Natural killer cell (primary cell): ENCODE measurements at regions not wholly inside any gene's neighbourhood (a gene's known extent, or its start where the extent isn't known, plus 50 kb on each side); places are given as distances from the start of the nearest gene placed in this dataset.

Experiments
- ATAC-seq, 3 donors: fragments of 150-1000 bp in 2 of 3; fragments of 200-7000 bp in 1 of 3; cut with Tn5 transposase; 1 replicate in 1 of 3; 2 replicates in 2 of 3; pipeline ENCODE4 v1.10.0; 2021; ENCODE audit warnings: mild to moderate bottlenecking in 2 of 3, moderate library complexity in 2 of 3
- DNase-seq, 2 donors: peaks; one replicate each; pipeline versions ENCODE4 v3.0.0 to v3.0.0-alpha.2; 2013 to 2021; ENCODE audit warnings: mixed read lengths in 1 of 2
- H3K27ac ChIP-seq: one replicate; pipeline ENCODE4 v1.5.1; 2013; ENCODE audit warnings: mild to moderate bottlenecking, low read length
- H3K27me3 ChIP-seq: one replicate; pipeline ENCODE4 v1.6.1; 2013; ENCODE audit warnings: low read length; ENCODE audit not compliant: control insufficient read depth, insufficient read depth
- H3K36me3 ChIP-seq: one replicate; pipeline ENCODE4 v1.6.1; 2013; ENCODE audit warnings: low read length; ENCODE audit not compliant: control insufficient read depth, insufficient read depth
- H3K4me1 ChIP-seq: one replicate; pipeline ENCODE4 v1.6.1; 2013; ENCODE audit warnings: low read length; ENCODE audit not compliant: control insufficient read depth, insufficient read depth
- H3K4me3 ChIP-seq: one replicate; pipeline ENCODE4 v1.5.1; 2013; ENCODE audit warnings: low read length
- H3K9me3 ChIP-seq: one replicate; pipeline ENCODE4 v1.6.1; 2013; ENCODE audit warnings: low read length; ENCODE audit not compliant: control insufficient read depth, insufficient read depth
- H3K27ac Mint-ChIP-seq, 2 donors: one replicate each; pipeline ENCODE4 v1.8.0; 2022; ENCODE audit warnings: mild to moderate bottlenecking in 2 of 2, mixed read lengths in 2 of 2, moderate library complexity in 1 of 2
- H3K27me3 Mint-ChIP-seq, 2 donors: one replicate each; pipeline ENCODE4 v1.8.0; 2022; ENCODE audit warnings: low read depth in 2 of 2, mixed read lengths in 2 of 2
- H3K36me3 Mint-ChIP-seq: one replicate; pipeline ENCODE4 v1.8.0; 2022; ENCODE audit warnings: mixed read lengths
- H3K4me1 Mint-ChIP-seq, 2 donors: one replicate each; pipeline ENCODE4 v1.8.0; 2022; ENCODE audit warnings: mixed read lengths in 2 of 2
- H3K4me3 Mint-ChIP-seq: one replicate; pipeline ENCODE4 v1.8.0; 2022; ENCODE audit warnings: mild to moderate bottlenecking, moderate library complexity, mixed read lengths
- H3K9me3 Mint-ChIP-seq, 2 donors: one replicate each; pipeline ENCODE4 v1.8.0; 2022; ENCODE audit warnings: mixed read lengths in 2 of 2
- CTCF ChIP-seq: fragments of 200-600 bp; IDR thresholded peaks from one replicate; pipeline ENCODE4 v1.8.0; 2022; ENCODE audit warnings: antibody characterized with exemption
- WGBS: methylation state at CpG from one replicate; pipeline ENCODE4 v1.1.7; 2013; ENCODE audit warnings: missing lambda C conversion rate; ENCODE audit not compliant: insufficient coverage; 5-methylcytosine and 5-hydroxymethylcytosine counted together
- intact Hi-C: fragments of 100-400 bp; cut with micrococcal nuclease; formaldehyde crosslinking; loops from one replicate; pipeline ENCODE4 v1.14.2; 2022

DNA sequence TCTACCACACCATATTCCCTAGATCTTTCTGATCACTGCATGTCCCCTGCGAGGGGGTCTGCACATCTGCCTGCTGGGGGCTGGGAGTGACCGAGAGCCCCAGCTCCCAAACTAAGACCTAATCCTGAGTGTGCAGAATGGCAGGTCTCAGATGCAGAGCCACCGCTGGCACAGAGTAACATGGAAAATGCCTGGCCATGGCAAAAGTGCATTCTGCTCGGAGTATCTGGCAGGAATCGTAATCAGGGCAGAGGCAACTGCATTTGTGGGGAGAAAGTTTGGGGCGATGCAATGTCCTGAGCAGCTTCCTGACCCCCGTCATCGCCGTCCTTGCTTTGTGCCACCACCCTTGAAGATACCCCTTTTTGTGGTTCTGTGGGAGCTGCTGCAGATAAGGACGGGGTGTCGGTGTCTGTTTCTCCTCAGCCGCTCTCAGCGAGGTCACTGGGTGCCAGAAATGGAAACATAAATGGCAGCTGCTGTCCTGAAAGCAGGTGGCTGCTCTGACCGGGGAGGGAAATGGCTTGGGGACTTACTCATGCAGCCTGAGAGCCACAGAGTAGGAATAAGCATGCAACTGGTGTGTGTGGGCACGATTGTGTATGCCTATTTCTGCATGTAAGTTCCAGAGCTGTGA, 157.9 kb downstream of the LY86 start:
- H3K36me3 Mint-ChIP-seq = no peaks in the 10 kb centered on the region
- Histone ChIP-seq H3K27me3 (no peaks in the 10 kb centered on the region), H3K4me3 (no peak overlapping the region), H3K4me1 (peaks cover 10% of the 10 kb centered on the region), H3K9me3 (no peaks in the 10 kb centered on the region), H3K27ac (no peak overlapping the region), H3K36me3 (no peaks in the 10 kb centered on the region)
- 47% methylated on average over 15 of the region's 15 CpGs for WGBS
- intact Hi-C loops = no loop called here
- H3K27ac Mint-ChIP-seq = no peak overlapping the region
- DNase-seq (no peak), ATAC-seq (no peak)
- TF ChIP-seq CTCF = no peak
- peaks cover 0 to 10% of the 10 kb centered on the region in 2 donors for H3K27me3 Mint-ChIP-seq
- H3K4me3 Mint-ChIP-seq = no peak overlapping the region
- H3K4me1 Mint-ChIP-seq = no peaks in the 10 kb centered on the region
- no peaks in the 10 kb centered on the region for H3K9me3 Mint-ChIP-seq

DNA sequence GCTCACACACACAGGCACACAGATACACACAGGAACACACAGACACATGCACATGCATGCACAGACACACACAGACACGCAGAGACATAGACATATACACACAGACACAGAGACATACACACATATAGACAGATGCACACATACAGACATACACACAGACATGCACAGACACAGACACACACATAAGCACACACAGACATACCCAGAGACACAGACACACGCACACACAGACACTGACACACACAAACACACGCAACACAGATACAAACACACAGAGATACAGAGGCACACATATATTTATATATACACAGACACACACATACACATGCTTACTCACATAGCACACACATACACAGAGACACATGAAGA, 158.4 kb downstream of the LY86 start:
- no peaks in the 10 kb centered on the region for H3K9me3 Mint-ChIP-seq
- Histone ChIP-seq H3K4me3 (no peak overlapping the region), H3K27me3 (no peaks in the 10 kb centered on the region), H3K9me3 (no peaks in the 10 kb centered on the region), H3K4me1 (peaks cover 15% of the 10 kb centered on the region), H3K36me3 (no peaks in the 10 kb centered on the region), H3K27ac (no peak overlapping the region)
- intact Hi-C loops = no loop called here
- no peak overlapping the region for H3K27ac Mint-ChIP-seq
- 91% methylated on average over 3 of the region's 3 CpGs for WGBS
- TF ChIP-seq CTCF = no peak
- peaks cover 0 to 10% of the 10 kb centered on the region in 2 donors for H3K27me3 Mint-ChIP-seq
- no peaks in the 10 kb centered on the region for H3K4me1 Mint-ChIP-seq
- DNase-seq = no peak
- no peaks in the 10 kb centered on the region for H3K36me3 Mint-ChIP-seq
- no peak overlapping the region for H3K4me3 Mint-ChIP-seq
- no peak for ATAC-seq

GRCh38 chr6:6747371-6747770, 158.9 kb downstream of the LY86 start:
- no peaks in the 10 kb centered on the region for H3K36me3 Mint-ChIP-seq
- WGBS = 90% methylated on average over 5 of the region's 6 CpGs
- Histone ChIP-seq H3K27me3 (no peaks in the 10 kb centered on the region), H3K4me3 (no peak overlapping the region), H3K4me1 (peaks cover 17% of the 10 kb centered on the region), H3K36me3 (no peaks in the 10 kb centered on the region), H3K9me3 (no peaks in the 10 kb centered on the region), H3K27ac (no peak overlapping the region)
- no peak overlapping the region for H3K4me3 Mint-ChIP-seq
- H3K9me3 Mint-ChIP-seq = no peaks in the 10 kb centered on the region
- peaks cover 0 to 10% of the 10 kb centered on the region in 2 donors for H3K27me3 Mint-ChIP-seq
- no peaks in the 10 kb centered on the region for H3K4me1 Mint-ChIP-seq
- intact Hi-C loops = no loop called here
- ATAC-seq (no peak), DNase-seq (no peak)
- H3K27ac Mint-ChIP-seq = no peak overlapping the region
- TF ChIP-seq CTCF = no peak

GRCh38 chr6:6748001-6748400, 159.5 kb downstream of the LY86 start:
- TF ChIP-seq CTCF = no peak
- H3K4me3 ChIP-seq = no peak overlapping the region
- 86% methylated on average over 10 of the region's 10 CpGs for WGBS

More at GRCh38 chr6:6748001-6748400, 159.5 kb downstream of the LY86 start:
- intact Hi-C loops = no loop called here
- H3K27me3 ChIP-seq = no peaks in the 10 kb centered on the region
- Mint-ChIP-seq H3K27me3 (peaks cover 0 to 10% of the 10 kb centered on the region in 2 donors), H3K4me3 (no peak overlapping the region), H3K4me1 (no peaks in the 10 kb centered on the region), H3K27ac (no peak overlapping the region), H3K36me3 (no peaks in the 10 kb centered on the region), H3K9me3 (no peaks in the 10 kb centered on the region)
- H3K9me3 ChIP-seq = no peaks in the 10 kb centered on the region
- H3K36me3 ChIP-seq = no peaks in the 10 kb centered on the region
- no peak for DNase-seq
- no peak overlapping the region for H3K27ac ChIP-seq
- peaks cover 17% of the 10 kb centered on the region for H3K4me1 ChIP-seq
- ATAC-seq = no peak
